ENCODE measurements at regions not wholly inside any gene's neighbourhood (a gene's known extent, or its start where the extent isn't known, plus 50 kb on each side); places are given as distances from the start of the nearest gene placed in this dataset.

- Mint-ChIP-seq H3K9me3 (no peaks in the 10 kb centered on the region), H3K36me3 (ENCODE audit: low read depth) (no peaks in the 10 kb centered on the region), H3K27ac (no peak overlapping the region), H3K4me3 (no peak overlapping the region), H3K4me1 (ENCODE audit: low read depth) (no peaks in the 10 kb centered on the region), H3K27me3 (ENCODE audit: insufficient read depth) (peaks cover 14% of the 10 kb centered on the region)
- no peak for DNase-seq (ENCODE audit: low spot score)
- intact Hi-C loops (cut with micrococcal nuclease) = no loop called here
These were observed 51.9 kb upstream of the TBX3 start for GRCh38 chr12:114735680-114736374.

- Mint-ChIP-seq H3K4me3 (no peak overlapping the region), H3K36me3 (ENCODE audit: low read depth) (no peaks in the 10 kb centered on the region), H3K4me1 (ENCODE audit: low read depth) (no peaks in the 10 kb centered on the region), H3K9me3 (no peaks in the 10 kb centered on the region), H3K27me3 (ENCODE audit: insufficient read depth) (peaks cover 14% of the 10 kb centered on the region), H3K27ac (peak overlapping the region; percentile 50)
- DNase-seq (ENCODE audit: low spot score) = no peak
- intact Hi-C loops (cut with micrococcal nuclease) = no loop called here
These were observed 51.0 kb upstream of the TBX3 start for GRCh38 chr12:114735011-114735410.

- no peaks in the 10 kb centered on the region for H3K4me1 Mint-ChIP-seq (ENCODE audit: low read depth)
- H3K36me3 Mint-ChIP-seq (ENCODE audit: low read depth) = no peaks in the 10 kb centered on the region
- no peak overlapping the region for H3K4me3 Mint-ChIP-seq
- no peak for DNase-seq (ENCODE audit: low spot score)
- intact Hi-C loops (cut with micrococcal nuclease) = no loop called here
- peaks cover 14% of the 10 kb centered on the region for H3K27me3 Mint-ChIP-seq (ENCODE audit: insufficient read depth)
- H3K9me3 Mint-ChIP-seq = no peaks in the 10 kb centered on the region
- no peak overlapping the region for H3K27ac Mint-ChIP-seq
These were observed 49.9 kb upstream of the TBX3 start for GRCh38 chr12:114733919-114734318.
